ENCODE measurements at regions not wholly inside any gene's neighbourhood (a gene's known extent, or its start where the extent isn't known, plus 50 kb on each side); places are given as distances from the start of the nearest gene placed in this dataset.
"Not testable (repeated sequence)": the region's sequence is repeated elsewhere in the genome, so short reads cannot be mapped to it uniquely, and the experiment has no call there.

DNA sequence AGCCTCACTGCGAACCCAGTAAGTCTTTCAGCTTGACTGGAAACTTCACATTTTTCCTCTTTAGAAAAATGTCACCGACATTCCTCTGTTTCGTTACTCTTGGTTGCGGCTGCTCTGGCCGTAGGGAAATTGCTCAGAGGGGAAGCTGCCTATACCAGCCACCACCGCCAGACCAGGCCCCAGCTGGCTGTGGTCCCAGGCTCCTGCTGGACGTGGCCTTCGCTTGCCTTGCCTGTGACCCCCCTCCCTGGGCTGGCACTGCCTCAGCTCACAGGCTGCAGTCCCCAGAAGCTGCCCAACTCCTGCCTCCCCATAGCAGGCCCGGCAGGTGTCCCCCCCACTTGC is 197.8 kb downstream of the MN1 start:
- H4K20me1 ChIP-seq (ENCODE audit: control insufficient read depth, extremely low read depth, insufficient read depth, low read length) = no peaks in the 10 kb centered on the region
- no peak overlapping the region for H3K4me2 ChIP-seq (ENCODE audit: control insufficient read depth, extremely low read depth, insufficient read depth, low read depth, low read length)
- no peak overlapping the region for H3K4me3 ChIP-seq (ENCODE audit: control insufficient read depth in 2 of 3, extremely low read depth in 1 of 3, insufficient read depth in 2 of 3, low read depth in 1 of 3, low read length in 3 of 3)
- peaks cover 4% of the 10 kb centered on the region for H3K27me3 ChIP-seq (ENCODE audit: control insufficient read depth, extremely low read depth, insufficient read depth, low read length)
- no peak overlapping the region for H3K27ac ChIP-seq (ENCODE audit: control insufficient read depth, insufficient read depth, low read length)
- FAIRE-seq (no peak), DNase-seq (ENCODE audit: low read depth, low spot score) (no peak)
- H3K9ac ChIP-seq (ENCODE audit: control insufficient read depth, extremely low read depth, insufficient read depth, low read length) = no peak overlapping the region
- no peaks in the 10 kb centered on the region for H3K9me1 ChIP-seq (ENCODE audit: control insufficient read depth, extremely low read depth, insufficient read depth, low read length)
- H3K4me1 ChIP-seq (ENCODE audit: control insufficient read depth, extremely low read depth, insufficient read depth, low read length) = no peaks in the 10 kb centered on the region
- H3K36me3 ChIP-seq (ENCODE audit: control insufficient read depth in 2 of 2, extremely low read depth in 1 of 2, insufficient read depth in 2 of 2, low read length in 2 of 2) = no peaks in the 10 kb centered on the region
- H3K9me3 ChIP-seq (ENCODE audit: control insufficient read depth, low read depth, low read length) = no peaks in the 10 kb centered on the region
- TF ChIP-seq, protein P1, sequence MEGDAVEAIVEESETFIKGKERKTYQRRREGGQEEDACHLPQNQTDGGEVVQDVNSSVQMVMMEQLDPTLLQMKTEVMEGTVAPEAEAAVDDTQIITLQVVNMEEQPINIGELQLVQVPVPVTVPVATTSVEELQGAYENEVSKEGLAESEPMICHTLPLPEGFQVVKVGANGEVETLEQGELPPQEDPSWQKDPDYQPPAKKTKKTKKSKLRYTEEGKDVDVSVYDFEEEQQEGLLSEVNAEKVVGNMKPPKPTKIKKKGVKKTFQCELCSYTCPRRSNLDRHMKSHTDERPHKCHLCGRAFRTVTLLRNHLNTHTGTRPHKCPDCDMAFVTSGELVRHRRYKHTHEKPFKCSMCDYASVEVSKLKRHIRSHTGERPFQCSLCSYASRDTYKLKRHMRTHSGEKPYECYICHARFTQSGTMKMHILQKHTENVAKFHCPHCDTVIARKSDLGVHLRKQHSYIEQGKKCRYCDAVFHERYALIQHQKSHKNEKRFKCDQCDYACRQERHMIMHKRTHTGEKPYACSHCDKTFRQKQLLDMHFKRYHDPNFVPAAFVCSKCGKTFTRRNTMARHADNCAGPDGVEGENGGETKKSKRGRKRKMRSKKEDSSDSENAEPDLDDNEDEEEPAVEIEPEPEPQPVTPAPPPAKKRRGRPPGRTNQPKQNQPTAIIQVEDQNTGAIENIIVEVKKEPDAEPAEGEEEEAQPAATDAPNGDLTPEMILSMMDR (optimal IDR thresholded peaks at IDR 0.05 in 1 of 3, IDR thresholded peaks at IDR 0.05 in 1 of 3, conservative IDR thresholded peaks at IDR 0.05 in 1 of 3; ENCODE audit: extremely low read depth in 1 of 3, insufficient read depth in 2 of 3, low read length in 3 of 3) = no peak
- no peak for TF ChIP-seq EZH2 (IDR thresholded peaks at IDR 0.05; ENCODE audit: low read length)
- no peaks in the 10 kb centered on the region for H3K79me2 ChIP-seq (ENCODE audit: control insufficient read depth, insufficient read depth, low read length)
- H2AFZ ChIP-seq (ENCODE audit: control insufficient read depth, low read length) = no peak overlapping the region
- dilution Hi-C loops (cut with MboI; ENCODE audit: extremely low pct_ligation_motif_present, low sequenced_read_pairs) = no loop called here

- Histone ChIP-seq H3K79me2 (ENCODE audit: control insufficient read depth, insufficient read depth, low read length) (no peaks in the 10 kb centered on the region), H3K27me3 (ENCODE audit: control insufficient read depth, extremely low read depth, insufficient read depth, low read length) (peaks cover 4% of the 10 kb centered on the region), H3K27ac (ENCODE audit: control insufficient read depth, insufficient read depth, low read length) (no peak overlapping the region), H3K9ac (ENCODE audit: control insufficient read depth, extremely low read depth, insufficient read depth, low read length) (no peak overlapping the region), H3K9me1 (ENCODE audit: control insufficient read depth, extremely low read depth, insufficient read depth, low read length) (no peaks in the 10 kb centered on the region), H2AFZ (ENCODE audit: control insufficient read depth, low read length) (no peak overlapping the region), H3K9me3 (ENCODE audit: control insufficient read depth, low read depth, low read length) (no peaks in the 10 kb centered on the region), H3K4me3 (ENCODE audit: control insufficient read depth in 2 of 3, extremely low read depth in 1 of 3, insufficient read depth in 2 of 3, low read depth in 1 of 3, low read length in 3 of 3) (no peak overlapping the region), H3K36me3 (ENCODE audit: control insufficient read depth in 2 of 2, extremely low read depth in 1 of 2, insufficient read depth in 2 of 2, low read length in 2 of 2) (no peaks in the 10 kb centered on the region), H3K4me1 (ENCODE audit: control insufficient read depth, extremely low read depth, insufficient read depth, low read length) (no peaks in the 10 kb centered on the region), H4K20me1 (ENCODE audit: control insufficient read depth, extremely low read depth, insufficient read depth, low read length) (no peaks in the 10 kb centered on the region), H3K4me2 (ENCODE audit: control insufficient read depth, extremely low read depth, insufficient read depth, low read depth, low read length) (no peak overlapping the region)
- TF ChIP-seq, protein P1 (optimal IDR thresholded peaks at IDR 0.05 in 1 of 3, IDR thresholded peaks at IDR 0.05 in 1 of 3, conservative IDR thresholded peaks at IDR 0.05 in 1 of 3; ENCODE audit: extremely low read depth in 1 of 3, insufficient read depth in 2 of 3, low read length in 3 of 3) = no peak
- TF ChIP-seq EZH2 (IDR thresholded peaks at IDR 0.05; ENCODE audit: low read length) = no peak
- DNase-seq (ENCODE audit: low read depth, low spot score) = no peak
- dilution Hi-C loops (cut with MboI; ENCODE audit: extremely low pct_ligation_motif_present, low sequenced_read_pairs) = no loop called here
- no peak for FAIRE-seq
These were observed 196.2 kb downstream of the MN1 start for GRCh38 chr22:27605390-27605789.

GRCh38 chr22:27607750-27608149 is 193.8 kb downstream of the MN1 start:
- DNase-seq (ENCODE audit: low read depth, low spot score); H3K36me3 ChIP-seq (ENCODE audit: control insufficient read depth in 2 of 2, extremely low read depth in 1 of 2, insufficient read depth in 2 of 2, low read length in 2 of 2); H3K27me3 ChIP-seq (ENCODE audit: control insufficient read depth, extremely low read depth, insufficient read depth, low read length); dilution Hi-C loops (cut with MboI; ENCODE audit: extremely low pct_ligation_motif_present, low sequenced_read_pairs); H3K9ac ChIP-seq (ENCODE audit: control insufficient read depth, extremely low read depth, insufficient read depth, low read length); H3K4me1 ChIP-seq (ENCODE audit: control insufficient read depth, extremely low read depth, insufficient read depth, low read length); H3K79me2 ChIP-seq (ENCODE audit: control insufficient read depth, insufficient read depth, low read length); H4K20me1 ChIP-seq (ENCODE audit: control insufficient read depth, extremely low read depth, insufficient read depth, low read length); H3K27ac ChIP-seq (ENCODE audit: control insufficient read depth, insufficient read depth, low read length); H3K4me2 ChIP-seq (ENCODE audit: control insufficient read depth, extremely low read depth, insufficient read depth, low read depth, low read length); H3K4me3 ChIP-seq (ENCODE audit: control insufficient read depth in 2 of 3, extremely low read depth in 1 of 3, insufficient read depth in 2 of 3, low read depth in 1 of 3, low read length in 3 of 3); H2AFZ ChIP-seq (ENCODE audit: control insufficient read depth, low read length); FAIRE-seq; H3K9me3 ChIP-seq (ENCODE audit: control insufficient read depth, low read depth, low read length); H3K9me1 ChIP-seq (ENCODE audit: control insufficient read depth, extremely low read depth, insufficient read depth, low read length): not testable (repeated sequence)

All from keratinocyte (primary cell).